ENCODE measurements at regions not wholly inside any gene's neighbourhood (a gene's known extent, or its start where the extent isn't known, plus 50 kb on each side); places are given as distances from the start of the nearest gene placed in this dataset.

DNA sequence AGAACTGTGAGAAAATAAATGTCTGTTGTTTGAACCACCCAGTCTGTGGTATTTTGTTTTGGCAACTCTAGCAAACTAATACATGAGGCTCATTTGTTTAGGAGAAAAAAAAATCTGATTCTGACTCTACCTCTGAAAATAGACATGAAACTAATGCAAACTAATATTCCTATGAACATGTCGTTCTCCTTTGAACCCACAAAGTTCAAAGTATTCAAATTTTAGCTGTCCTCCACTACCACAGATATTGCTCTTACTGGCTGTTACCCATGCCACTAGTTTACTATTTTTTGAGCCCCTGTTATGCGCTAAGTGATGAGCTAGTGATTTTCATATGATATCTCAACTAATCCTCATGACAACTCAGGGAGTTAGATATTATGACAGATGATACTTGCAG, 58.8 kb upstream of the ZNF804B start:
- TF ChIP-seq, protein P1, sequence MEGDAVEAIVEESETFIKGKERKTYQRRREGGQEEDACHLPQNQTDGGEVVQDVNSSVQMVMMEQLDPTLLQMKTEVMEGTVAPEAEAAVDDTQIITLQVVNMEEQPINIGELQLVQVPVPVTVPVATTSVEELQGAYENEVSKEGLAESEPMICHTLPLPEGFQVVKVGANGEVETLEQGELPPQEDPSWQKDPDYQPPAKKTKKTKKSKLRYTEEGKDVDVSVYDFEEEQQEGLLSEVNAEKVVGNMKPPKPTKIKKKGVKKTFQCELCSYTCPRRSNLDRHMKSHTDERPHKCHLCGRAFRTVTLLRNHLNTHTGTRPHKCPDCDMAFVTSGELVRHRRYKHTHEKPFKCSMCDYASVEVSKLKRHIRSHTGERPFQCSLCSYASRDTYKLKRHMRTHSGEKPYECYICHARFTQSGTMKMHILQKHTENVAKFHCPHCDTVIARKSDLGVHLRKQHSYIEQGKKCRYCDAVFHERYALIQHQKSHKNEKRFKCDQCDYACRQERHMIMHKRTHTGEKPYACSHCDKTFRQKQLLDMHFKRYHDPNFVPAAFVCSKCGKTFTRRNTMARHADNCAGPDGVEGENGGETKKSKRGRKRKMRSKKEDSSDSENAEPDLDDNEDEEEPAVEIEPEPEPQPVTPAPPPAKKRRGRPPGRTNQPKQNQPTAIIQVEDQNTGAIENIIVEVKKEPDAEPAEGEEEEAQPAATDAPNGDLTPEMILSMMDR (IDR thresholded peaks at IDR 0.05; ENCODE audit: borderline replicate concordance, extremely low read depth, low read length, poor library complexity, severe bottlenecking), result no peak
- TF ChIP-seq EZH2 (IDR thresholded peaks at IDR 0.05; ENCODE audit: borderline replicate concordance, low read depth, low read length, severe bottlenecking), result no peak

Measured in DND-41 (cell line).